ENCODE measurements at regions not wholly inside any gene's neighbourhood (a gene's known extent, or its start where the extent isn't known, plus 50 kb on each side); places are given as distances from the start of the nearest gene placed in this dataset.
"Not testable (repeated sequence)": the region's sequence is repeated elsewhere in the genome, so short reads cannot be mapped to it uniquely, and the experiment has no call there.

- no peak for TF ChIP-seq CTCF (IDR thresholded peaks at IDR 0.05; ENCODE audit: insufficient read depth, low read length, poor library complexity, severe bottlenecking)
- no peaks in the 10 kb centered on the region for H3K36me3 ChIP-seq (ENCODE audit: control insufficient read depth, insufficient read depth, low read length)
- H3K27me3 ChIP-seq (replicated peaks; ENCODE audit: control insufficient read depth, insufficient read depth, low read length): no peaks in the 10 kb centered on the region
- no peak for DNase-seq (ENCODE audit: extremely low read depth, insufficient read length)
- no peak overlapping the region for H3K4me3 ChIP-seq (replicated peaks; ENCODE audit: low read depth, low read length)
These were observed 119.8 kb upstream of the STARD13 start for GRCh38 chr13:33405371-33405770.

- no peak for TF ChIP-seq CTCF (IDR thresholded peaks at IDR 0.05; ENCODE audit: insufficient read depth, low read length, poor library complexity, severe bottlenecking)
- H3K4me3 ChIP-seq (replicated peaks; ENCODE audit: low read depth, low read length): no peak overlapping the region
- no peaks in the 10 kb centered on the region for H3K27me3 ChIP-seq (replicated peaks; ENCODE audit: control insufficient read depth, insufficient read depth, low read length)
- no peaks in the 10 kb centered on the region for H3K36me3 ChIP-seq (ENCODE audit: control insufficient read depth, insufficient read depth, low read length)
- DNase-seq (ENCODE audit: extremely low read depth, insufficient read length): no peak
These were observed 124.3 kb upstream of the STARD13 start for GRCh38 chr13:33409673-33410510.

GRCh38 chr13:33410619-33411018 is 125.1 kb upstream of the STARD13 start:
- TF ChIP-seq CTCF (IDR thresholded peaks at IDR 0.05; ENCODE audit: insufficient read depth, low read length, poor library complexity, severe bottlenecking): no peak
- no peaks in the 10 kb centered on the region for H3K36me3 ChIP-seq (ENCODE audit: control insufficient read depth, insufficient read depth, low read length)
- H3K4me3 ChIP-seq (replicated peaks; ENCODE audit: low read depth, low read length): no peak overlapping the region
- H3K27me3 ChIP-seq (replicated peaks; ENCODE audit: control insufficient read depth, insufficient read depth, low read length): no peaks in the 10 kb centered on the region
- no peak for DNase-seq (ENCODE audit: extremely low read depth, insufficient read length)

GRCh38 chr13:33411312-33411711 is 125.8 kb upstream of the STARD13 start:
- H3K27me3 ChIP-seq (replicated peaks; ENCODE audit: control insufficient read depth, insufficient read depth, low read length): no peaks in the 10 kb centered on the region
- H3K4me3 ChIP-seq (replicated peaks; ENCODE audit: low read depth, low read length): no peak overlapping the region
- no peak for DNase-seq (ENCODE audit: extremely low read depth, insufficient read length)
- no peak for TF ChIP-seq CTCF (IDR thresholded peaks at IDR 0.05; ENCODE audit: insufficient read depth, low read length, poor library complexity, severe bottlenecking)
- H3K36me3 ChIP-seq (ENCODE audit: control insufficient read depth, insufficient read depth, low read length): no peaks in the 10 kb centered on the region

GRCh38 chr13:33415822-33416221 is 130.3 kb upstream of the STARD13 start:
- DNase-seq (ENCODE audit: extremely low read depth, insufficient read length): no peak

GRCh38 chr13:33418224-33418953 is 132.8 kb upstream of the STARD13 start:
- DNase-seq (ENCODE audit: extremely low read depth, insufficient read length); H3K4me3 ChIP-seq (replicated peaks; ENCODE audit: low read depth, low read length); H3K27me3 ChIP-seq (replicated peaks; ENCODE audit: control insufficient read depth, insufficient read depth, low read length); H3K36me3 ChIP-seq (ENCODE audit: control insufficient read depth, insufficient read depth, low read length): not testable (repeated sequence)

More at GRCh38 chr13:33415822-33416221, 130.3 kb upstream of the STARD13 start:
- H3K27me3 ChIP-seq (replicated peaks; ENCODE audit: control insufficient read depth, insufficient read depth, low read length): no peaks in the 10 kb centered on the region
- no peak for TF ChIP-seq CTCF (IDR thresholded peaks at IDR 0.05; ENCODE audit: insufficient read depth, low read length, poor library complexity, severe bottlenecking)
- H3K36me3 ChIP-seq (ENCODE audit: control insufficient read depth, insufficient read depth, low read length): no peaks in the 10 kb centered on the region
- H3K4me3 ChIP-seq (replicated peaks; ENCODE audit: low read depth, low read length): no peak overlapping the region

- H3K4me3 ChIP-seq (replicated peaks; ENCODE audit: low read depth, low read length); H3K27me3 ChIP-seq (replicated peaks; ENCODE audit: control insufficient read depth, insufficient read depth, low read length); DNase-seq (ENCODE audit: extremely low read depth, insufficient read length); H3K36me3 ChIP-seq (ENCODE audit: control insufficient read depth, insufficient read depth, low read length): not testable (repeated sequence)
These were observed 134.6 kb upstream of the STARD13 start for GRCh38 chr13:33420117-33420516.

Data from GM06990 (cell line).